ENCODE measurements at regions not wholly inside any gene's neighbourhood (a gene's known extent, or its start where the extent isn't known, plus 50 kb on each side); places are given as distances from the start of the nearest gene placed in this dataset.
"Not testable (repeated sequence)": the region's sequence is repeated elsewhere in the genome, so short reads cannot be mapped to it uniquely, and the experiment has no call there.

DNA sequence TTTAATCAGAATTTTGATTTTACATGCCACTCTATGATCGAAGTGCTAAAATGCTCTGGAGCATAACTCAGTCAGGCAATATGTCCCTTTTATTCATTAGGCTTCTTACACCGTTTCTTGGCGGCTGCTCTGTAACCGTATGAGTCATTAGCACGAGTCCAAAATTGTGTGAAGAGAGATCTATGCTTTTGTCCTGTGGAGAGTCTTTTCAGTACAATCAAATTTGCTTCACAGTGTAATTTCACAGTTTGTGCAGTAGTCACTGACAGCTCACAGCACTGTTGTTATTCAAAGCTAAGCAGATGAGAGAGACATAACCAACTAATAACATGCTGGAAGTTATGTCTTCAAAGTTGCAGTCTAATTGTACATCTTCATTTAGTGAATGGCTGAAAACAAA lies 167.8 kb downstream of the PCDH10 start:
- no peak for DNase-seq (ENCODE audit: low read depth)

DNA sequence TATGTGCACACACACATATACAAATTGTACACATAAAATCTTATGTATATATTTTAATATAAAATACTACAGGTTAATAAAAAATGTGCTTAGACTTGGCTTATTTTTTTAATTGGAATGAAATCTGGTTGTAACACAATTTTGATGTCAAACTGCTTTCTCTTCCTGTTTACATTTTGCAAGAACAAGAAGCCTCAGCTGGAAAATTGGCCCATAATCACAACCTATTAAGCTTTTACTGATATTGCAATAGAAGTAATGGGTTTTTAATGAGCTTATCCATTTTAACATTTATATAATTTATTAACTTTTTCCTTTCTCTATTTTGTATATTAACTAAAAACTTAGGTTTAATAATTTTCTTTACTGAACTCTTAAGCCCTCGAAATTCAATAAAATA lies 165.9 kb downstream of the PCDH10 start:
- DNase-seq (ENCODE audit: low read depth): no peak

DNA sequence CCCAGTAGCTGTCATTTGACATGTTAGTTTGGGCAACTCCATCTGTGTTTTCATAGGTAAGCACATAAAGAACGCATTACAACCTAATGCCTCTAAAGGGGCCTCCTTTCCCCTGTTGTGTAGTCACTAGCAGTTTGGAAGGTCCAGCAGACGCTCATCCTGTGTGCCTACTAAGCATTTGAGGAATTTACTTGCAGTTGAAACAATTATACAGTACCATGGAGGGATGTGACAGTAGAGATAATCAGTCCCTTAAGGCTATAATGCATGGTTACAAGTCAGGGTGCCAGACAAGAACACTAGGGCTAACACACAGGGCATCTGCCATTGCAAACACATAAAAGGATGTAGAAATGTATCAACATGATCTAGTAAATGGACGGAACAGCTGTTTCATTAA lies 138.3 kb downstream of the PCDH10 start:
- DNase-seq (ENCODE audit: low read depth): no peak

DNA sequence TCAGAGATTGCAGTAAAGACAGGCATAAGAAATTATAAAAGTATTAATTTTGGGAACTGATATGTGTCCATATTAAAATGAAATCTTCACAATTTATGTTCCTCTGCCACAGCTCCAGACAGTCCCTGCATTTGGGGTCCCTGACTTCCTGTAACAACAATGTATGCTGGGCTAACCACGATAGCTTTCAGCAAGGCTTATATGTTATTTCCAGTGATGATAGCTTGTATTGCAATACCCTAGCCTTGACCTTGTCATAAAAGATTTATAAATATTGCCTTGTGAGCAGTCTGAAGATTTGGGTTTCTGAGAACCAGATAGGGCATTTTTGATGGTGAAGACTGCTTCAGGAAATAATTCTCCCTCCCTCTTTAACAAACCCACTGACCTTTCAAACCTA lies 129.5 kb downstream of the PCDH10 start:
- no peak for DNase-seq (ENCODE audit: low read depth)

DNA sequence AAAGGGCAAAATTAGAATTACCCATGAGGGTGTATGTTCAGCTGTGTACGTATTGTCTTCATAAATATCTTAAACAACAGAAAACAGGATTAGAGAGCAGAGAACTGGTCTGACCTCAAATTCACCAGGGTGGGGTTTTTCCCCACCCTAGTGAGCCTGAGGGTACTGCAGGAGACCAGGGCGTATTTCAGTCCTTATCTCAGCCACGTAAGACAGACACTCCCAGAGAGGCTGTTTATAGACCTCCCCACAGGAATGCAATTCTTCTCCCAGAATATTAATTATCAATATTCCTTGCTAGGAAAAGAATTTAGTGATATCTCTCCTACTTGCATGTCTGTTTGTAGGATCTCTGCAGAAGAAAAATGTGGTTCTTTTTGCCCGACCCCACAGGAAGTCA lies 128.8 kb downstream of the PCDH10 start:
- not testable (repeated sequence) for DNase-seq (ENCODE audit: low read depth)

DNA sequence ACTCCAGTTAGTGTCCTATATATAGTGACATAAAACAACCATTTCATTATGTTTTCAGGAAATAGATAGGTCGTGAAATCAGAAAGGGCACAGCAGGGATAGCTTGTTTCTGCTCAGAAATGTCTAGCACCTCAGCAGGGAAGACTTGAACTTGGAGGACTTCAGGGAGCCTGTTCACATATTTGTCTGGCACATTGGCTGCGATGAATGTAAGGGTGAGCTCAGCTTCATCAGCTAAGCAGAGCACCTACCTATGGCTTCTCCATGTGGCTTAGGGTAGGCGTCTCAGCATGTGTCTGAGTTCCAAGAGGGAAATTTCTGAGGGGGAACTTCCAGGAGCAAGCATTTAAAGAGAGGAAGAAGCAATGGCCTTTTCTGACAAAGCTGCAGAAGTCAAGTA lies 126.2 kb downstream of the PCDH10 start:
- no peak for DNase-seq (ENCODE audit: low read depth)

DNA sequence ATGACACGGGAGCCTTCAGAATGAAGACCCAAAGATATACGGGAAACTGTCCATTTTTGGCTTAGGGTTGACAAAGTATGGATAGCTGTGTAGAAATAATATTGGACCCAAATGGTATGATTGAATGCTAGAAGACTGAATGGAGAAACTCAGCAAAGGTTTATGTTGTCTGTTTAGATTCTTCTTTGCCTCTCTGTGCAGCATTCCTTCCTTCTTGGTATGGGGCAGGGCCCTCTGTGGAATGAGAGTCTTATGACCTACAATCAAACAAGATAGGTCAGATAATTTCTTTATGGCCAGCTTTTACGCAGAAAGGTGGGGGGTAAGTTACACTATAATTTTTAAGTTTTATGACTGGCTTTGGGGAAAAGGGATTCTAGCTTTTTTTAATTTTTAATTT lies 124.3 kb downstream of the PCDH10 start:
- no peak for DNase-seq (ENCODE audit: low read depth)

DNA sequence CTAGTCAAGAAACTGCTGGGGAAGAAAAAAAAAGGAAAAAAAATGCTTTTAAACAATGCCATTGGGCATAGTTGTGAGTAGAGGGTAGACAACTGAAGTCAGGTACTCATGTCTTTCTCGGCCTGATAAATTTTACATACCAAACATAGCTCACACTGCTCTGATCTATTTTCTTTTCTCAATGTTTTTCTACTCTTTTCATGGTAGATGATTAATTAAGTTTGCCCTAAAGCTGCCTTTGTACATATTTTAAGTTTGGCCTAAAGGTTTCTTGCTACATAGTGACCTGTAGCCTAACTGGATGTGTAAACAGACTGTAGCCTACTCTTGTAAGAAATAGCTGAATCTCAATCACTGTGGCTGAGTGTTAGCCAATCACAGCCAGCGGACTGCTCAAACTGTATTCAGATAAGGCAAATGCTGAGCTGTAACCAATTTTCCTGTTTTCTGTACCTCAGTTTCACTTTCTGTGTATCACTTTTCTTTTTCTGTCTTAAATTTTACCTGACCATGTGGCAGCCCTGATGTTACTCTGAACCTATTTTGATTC lies 121.0 kb downstream of the PCDH10 start:
- no peak for DNase-seq (ENCODE audit: low read depth)

DNA sequence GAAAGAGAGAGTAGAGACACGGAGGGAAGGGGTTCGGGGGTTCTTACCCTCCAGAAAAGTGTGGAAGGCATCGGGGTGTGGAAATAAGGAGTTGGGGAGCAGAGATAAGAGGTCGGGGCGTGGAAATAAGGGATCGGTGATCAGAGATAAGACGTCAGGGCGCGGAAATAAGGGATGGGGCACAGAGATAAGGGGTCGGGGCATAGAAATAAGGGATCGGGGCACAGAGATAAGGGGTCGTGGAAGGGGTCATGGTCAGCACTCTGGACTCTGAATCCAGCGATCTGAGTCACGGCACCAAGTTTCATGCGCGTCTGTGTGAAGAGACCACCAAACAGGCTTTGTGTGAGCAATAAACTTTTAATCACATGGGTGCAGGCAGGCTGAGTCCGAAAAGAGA lies 119.1 kb downstream of the PCDH10 start:
- no peak for DNase-seq (ENCODE audit: low read depth)

DNA sequence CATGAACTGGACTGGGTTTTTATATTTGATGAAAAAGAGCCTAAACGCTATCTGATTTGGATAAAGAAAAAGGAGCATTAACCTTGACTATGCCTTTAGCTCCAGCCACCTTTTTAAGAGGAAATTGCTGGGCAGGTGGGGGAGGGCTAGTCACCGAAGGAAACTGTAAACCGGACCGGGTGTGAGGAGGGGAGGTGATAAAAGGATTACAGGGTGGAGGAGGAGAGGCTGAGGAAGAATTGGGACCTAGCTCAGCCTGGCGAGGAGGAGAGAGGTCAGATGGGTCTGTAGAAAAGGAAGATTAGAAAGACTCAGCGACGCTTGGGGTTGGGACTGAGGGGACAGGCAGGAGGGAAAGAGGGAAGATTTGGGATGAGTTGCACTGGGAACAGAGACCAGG lies 118.4 kb downstream of the PCDH10 start:
- not testable (repeated sequence) for DNase-seq (ENCODE audit: low read depth)

DNA sequence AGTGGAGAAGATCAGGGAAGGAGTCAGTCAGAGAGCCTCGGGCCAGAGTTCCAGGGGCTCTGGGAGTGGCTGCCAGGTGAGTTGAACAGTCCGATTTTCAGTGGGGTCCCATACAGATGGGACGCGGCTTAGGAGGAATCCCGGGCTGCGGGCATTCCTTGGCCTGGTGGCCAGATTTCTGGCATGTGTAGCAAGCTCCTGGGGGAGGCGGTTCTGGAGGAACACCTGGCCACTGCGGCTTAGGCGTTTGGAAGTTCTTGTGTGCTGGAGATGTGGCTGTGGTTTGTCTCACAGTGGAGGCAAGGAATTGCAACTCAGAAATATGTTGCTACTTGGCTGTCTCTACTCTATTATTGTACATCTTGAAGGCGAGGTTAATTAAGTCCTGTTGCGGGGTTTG lies 117.9 kb downstream of the PCDH10 start:
- DNase-seq (ENCODE audit: low read depth): not testable (repeated sequence)

DNA sequence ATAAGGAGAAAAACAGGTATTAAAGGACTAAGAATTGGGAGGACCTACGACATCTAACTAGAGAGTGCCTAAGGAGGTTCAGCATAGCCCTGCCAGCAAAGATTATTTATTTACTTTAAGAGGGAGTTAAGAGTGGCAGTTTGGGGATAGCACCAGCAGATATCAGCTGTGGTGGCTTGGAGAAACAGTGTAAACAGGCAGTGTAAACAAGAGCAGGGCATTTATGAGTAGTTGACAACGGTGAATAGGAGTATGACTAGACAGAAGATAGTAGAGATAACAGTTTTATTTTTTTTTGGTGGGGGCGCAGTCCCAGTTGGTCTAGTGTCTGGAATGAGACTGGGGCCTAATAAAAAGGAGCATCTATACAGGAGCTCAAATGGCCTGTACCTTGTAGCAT lies 115.2 kb downstream of the PCDH10 start:
- not testable (repeated sequence) for DNase-seq (ENCODE audit: low read depth)

DNA sequence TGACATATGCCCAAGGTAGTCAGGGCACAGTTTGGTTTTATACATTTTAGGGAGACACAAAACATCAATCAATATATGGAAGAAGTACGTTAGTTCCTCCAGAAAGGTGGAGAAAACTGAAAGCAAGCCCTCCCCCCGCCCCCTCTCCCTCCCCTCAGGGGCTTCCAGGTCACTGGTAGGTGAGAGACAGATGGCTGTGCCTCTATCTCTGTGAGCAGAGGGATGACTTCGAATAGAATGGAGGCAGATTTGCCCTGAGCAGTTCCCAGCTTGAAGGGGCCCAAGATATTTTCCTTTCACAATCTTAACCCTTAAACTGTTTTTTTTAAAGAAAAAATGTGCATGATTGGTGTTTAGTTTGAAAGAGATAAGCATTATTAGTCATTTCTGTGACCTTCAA lies 114.0 kb downstream of the PCDH10 start:
- no peak for DNase-seq (ENCODE audit: low read depth)

DNA sequence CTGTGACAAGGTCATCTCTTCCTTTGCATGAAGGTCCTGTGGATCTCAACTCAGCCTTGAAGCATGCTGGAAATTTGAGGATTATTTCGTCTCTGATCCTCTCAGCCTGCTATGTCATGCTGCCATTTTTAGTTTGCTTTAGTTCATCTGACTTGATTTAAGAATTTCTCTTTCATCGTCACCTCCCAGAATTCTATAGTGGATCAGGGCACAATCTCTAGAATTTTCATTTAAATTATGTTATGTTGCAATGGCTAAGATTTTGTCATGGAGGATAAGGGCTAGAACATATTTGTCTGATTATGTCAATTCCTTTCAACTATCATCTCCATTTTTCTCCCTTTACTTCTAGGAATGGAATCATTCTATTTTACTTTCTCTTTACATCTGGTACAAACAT lies 98.8 kb downstream of the PCDH10 start:
- DNase-seq (ENCODE audit: low read depth): no peak

DNA sequence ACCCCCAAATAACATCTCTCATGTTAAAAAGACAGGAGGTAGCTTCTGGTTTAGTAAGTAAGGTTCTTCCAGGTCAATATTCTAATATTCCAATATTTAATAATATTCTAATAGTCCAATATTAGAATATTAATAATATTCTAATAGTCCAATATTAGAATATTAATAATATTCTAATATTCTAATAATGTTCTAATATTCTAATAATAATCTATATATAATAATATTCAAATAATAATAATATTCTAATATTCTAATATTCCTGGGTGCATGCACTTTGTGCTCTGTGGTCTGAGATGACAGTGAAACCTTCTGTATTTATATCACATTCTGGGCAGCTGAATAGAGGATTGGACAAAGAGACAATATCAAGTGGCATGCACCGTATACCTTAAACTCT lies 96.1 kb downstream of the PCDH10 start:
- DNase-seq (ENCODE audit: low read depth): no peak

Measured in stromal cell of bone marrow (primary cell).